ENCODE measurements at regions not wholly inside any gene's neighbourhood (a gene's known extent, or its start where the extent isn't known, plus 50 kb on each side); places are given as distances from the start of the nearest gene placed in this dataset.

- 75 to 85% methylated on average over 2 of the region's 2 CpGs for WGBS, 2 donors
Observed at GRCh38 chr22:48510599-48510998, 1317.1 kb downstream of the BRD1 start.

GRCh38 chr22:48507595-48508350 is 1319.9 kb downstream of the BRD1 start:
- Histone ChIP-seq H3K4me3 (no peak overlapping the region), H3K27me3 (no peaks in the 10 kb centered on the region), H3K36me3 (no peaks in the 10 kb centered on the region), H3K9me3 (no peaks in the 10 kb centered on the region), H3K27ac (no peak overlapping the region), H3K4me1 (no peaks in the 10 kb centered on the region)
- intact Hi-C loops (cut with DNase I) = no loop called here
- no peak for DNase-seq
- TF ChIP-seq POLR2AphosphoS5 (IDR thresholded peaks at IDR 0.05) (no peak), EP300 (IDR thresholded peaks at IDR 0.05) (no peak), POLR2A (IDR thresholded peaks at IDR 0.05) (no peak), CTCF (IDR thresholded peaks at IDR 0.05) (no peak)
- WGBS, 2 donors = 67 to 77% methylated on average over 23 of the region's 23 CpGs

More at GRCh38 chr22:48510599-48510998, 1317.1 kb downstream of the BRD1 start:
- Histone ChIP-seq H3K4me3 (no peak overlapping the region), H3K9me3 (no peaks in the 10 kb centered on the region), H3K27me3 (no peaks in the 10 kb centered on the region), H3K27ac (no peak overlapping the region), H3K36me3 (no peaks in the 10 kb centered on the region), H3K4me1 (no peaks in the 10 kb centered on the region)
- no peak for DNase-seq
- intact Hi-C loops (cut with DNase I) = no loop called here
- TF ChIP-seq EP300 (IDR thresholded peaks at IDR 0.05) (no peak), POLR2AphosphoS5 (IDR thresholded peaks at IDR 0.05) (no peak), POLR2A (IDR thresholded peaks at IDR 0.05) (no peak), CTCF (IDR thresholded peaks at IDR 0.05) (no peak)

- Histone ChIP-seq H3K36me3 (no peaks in the 10 kb centered on the region), H3K4me3 (no peak overlapping the region), H3K9me3 (no peaks in the 10 kb centered on the region), H3K27me3 (no peaks in the 10 kb centered on the region), H3K4me1 (no peaks in the 10 kb centered on the region), H3K27ac (no peak overlapping the region)
- DNase-seq = no peak
- intact Hi-C loops (cut with DNase I) = no loop called here
- WGBS, 2 donors = 56 to 81% methylated on average over 9 of the region's 9 CpGs
- TF ChIP-seq CTCF (IDR thresholded peaks at IDR 0.05) (no peak), EP300 (IDR thresholded peaks at IDR 0.05) (no peak), POLR2AphosphoS5 (IDR thresholded peaks at IDR 0.05) (no peak), POLR2A (IDR thresholded peaks at IDR 0.05) (no peak)
Observed at GRCh38 chr22:48507171-48507570, 1320.5 kb downstream of the BRD1 start.

GRCh38 chr22:48506506-48507145 is 1321.0 kb downstream of the BRD1 start:
- H3K36me3 ChIP-seq = no peaks in the 10 kb centered on the region
- H3K9me3 ChIP-seq = no peaks in the 10 kb centered on the region
- DNase-seq = no peak
- H3K4me1 ChIP-seq = no peaks in the 10 kb centered on the region
- WGBS, 2 donors = 80 to 90% methylated on average over 17 of the region's 17 CpGs
- H3K27me3 ChIP-seq = no peaks in the 10 kb centered on the region
- no peak overlapping the region for H3K4me3 ChIP-seq
- H3K27ac ChIP-seq = no peak overlapping the region
- TF ChIP-seq POLR2AphosphoS5 (IDR thresholded peaks at IDR 0.05) = no peak
- no peak for TF ChIP-seq EP300 (IDR thresholded peaks at IDR 0.05)
- no peak for TF ChIP-seq POLR2A (IDR thresholded peaks at IDR 0.05)
- TF ChIP-seq CTCF (IDR thresholded peaks at IDR 0.05) = no peak
- intact Hi-C loops (cut with DNase I) = no loop called here
